Ascending aorta (tissue), 2 donors: ENCODE measurements at regions not wholly inside any gene's neighbourhood (a gene's known extent, or its start where the extent isn't known, plus 50 kb on each side); places are given as distances from the start of the nearest gene placed in this dataset.
A peak's percentile ranks its signal among the peaks of the same experiment; 100 is the strongest.
"Not testable (repeated sequence)": the region's sequence is repeated elsewhere in the genome, so short reads cannot be mapped to it uniquely, and the experiment has no call there.

ENCODE experiments used
- DNase-seq, 2 donors: peaks; one replicate each; pipeline ENCODE4 v3.0.0-alpha.2; 2019; ENCODE audit warnings: low spot score in 2 of 2
- H3K27ac ChIP-seq, 2 donors: fragments of 200-600 bp; sonication (generic); one replicate each; pipeline ENCODE4 v1.5.1; 2016 to 2017; ENCODE audit warnings: mild to moderate bottlenecking in 1 of 2
- H3K27me3 ChIP-seq: fragments of 200-600 bp; sonication (generic); one replicate; pipeline ENCODE4 v1.5.1; 2017
- H3K36me3 ChIP-seq, 2 donors: fragments of 200-600 bp; sonication (generic); one replicate each; pipeline ENCODE4 v1.5.1; 2016
- H3K4me1 ChIP-seq, 2 donors: fragments of 200-600 bp; sonication (generic); one replicate each; pipeline ENCODE4 v1.5.1; 2016 to 2017; ENCODE audit warnings: mild to moderate bottlenecking in 1 of 2
- H3K4me3 ChIP-seq, 2 donors: fragments of 200-600 bp; sonication (generic); one replicate each; pipeline ENCODE4 v1.5.1; 2016 to 2017; ENCODE audit warnings: mild to moderate bottlenecking in 1 of 2
- H3K9me3 ChIP-seq, 2 donors: fragments of 200-600 bp; sonication (generic); one replicate each; pipeline ENCODE4 v1.5.1; 2016
- CTCF ChIP-seq, 3 experiments: fragments of 200-600 bp in 2 of 3; fragments of 450-650 bp in 1 of 3; sonication (generic) in 2 of 3; IDR thresholded peaks; one replicate each; pipeline ENCODE4 v1.5.1; 2016 to 2019; ENCODE audit warnings: antibody characterized with exemption in 3 of 3, mild to moderate bottlenecking in 1 of 3, moderate library complexity in 1 of 3
- intact Hi-C: fragments of 100-400 bp; cut with DNase I; formaldehyde crosslinking; loops from one replicate; pipeline ENCODE4 v1.15.1; 2023

DNA sequence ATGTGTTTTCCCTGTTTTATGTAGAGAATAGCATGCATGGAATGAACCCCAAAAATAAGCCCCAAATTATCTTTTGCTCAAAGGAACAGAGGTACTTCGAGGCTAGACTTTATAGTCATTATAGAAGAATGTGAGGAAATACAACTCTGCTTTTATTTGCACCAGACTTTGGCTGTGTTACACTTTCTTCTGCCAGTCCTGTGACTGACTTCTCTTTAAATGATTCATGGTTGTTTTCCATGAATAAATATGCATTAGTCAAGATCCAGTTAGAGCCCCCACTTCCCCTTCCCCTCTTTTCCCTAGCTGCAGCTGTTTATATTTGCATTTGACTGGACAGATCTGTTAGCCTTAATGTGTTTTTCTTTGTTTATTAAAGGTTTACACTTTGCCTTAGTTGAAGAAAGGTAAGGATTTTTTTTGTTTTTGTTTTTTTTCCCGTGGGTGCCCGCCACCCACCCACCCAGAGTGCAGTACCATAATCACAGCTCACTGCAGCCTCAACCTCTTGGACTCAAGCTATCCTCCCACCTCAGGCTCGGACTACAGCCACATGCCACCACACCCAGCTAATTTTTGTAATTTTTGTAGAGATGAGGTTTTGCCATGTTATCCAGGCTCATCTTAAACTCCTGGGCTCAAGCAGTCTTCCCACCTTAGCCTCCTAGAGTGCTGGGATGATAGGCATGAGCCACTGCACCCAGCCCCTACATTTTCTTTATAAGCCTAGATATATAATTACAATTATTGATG, 152.6 kb downstream of the CYB561 start:
- H3K27me3 ChIP-seq = no peaks in the 10 kb centered on the region
- H3K27ac ChIP-seq = peak overlapping the region; percentile 79 to 93
- TF ChIP-seq CTCF (IDR thresholded peaks at IDR 0.05) = no peak
- peaks cover 7 to 9% of the 10 kb centered on the region in 2 donors for H3K9me3 ChIP-seq
- intact Hi-C loops = loop anchor here (2.0 to 10.0 kb wide), 4 partner anchors 13 to 429 kb away; no protein-coding TSS in a partner anchor
- H3K36me3 ChIP-seq = no peaks in the 10 kb centered on the region
- peaks cover 11 to 14% of the 10 kb centered on the region in 2 donors for H3K4me1 ChIP-seq
- H3K4me3 ChIP-seq = peak overlapping the region in 1 of 2 donors; percentile 25
- DNase-seq = no peak

GRCh38 chr17:63294776-63295175, 151.3 kb downstream of the CYB561 start:
- H3K27ac ChIP-seq = peak overlapping the region; percentile 58 to 93
- H3K9me3 ChIP-seq = peaks cover 7 to 15% of the 10 kb centered on the region in 2 donors
- no peak overlapping the region for H3K4me3 ChIP-seq
- H3K36me3 ChIP-seq = no peaks in the 10 kb centered on the region
- no peak for TF ChIP-seq CTCF (IDR thresholded peaks at IDR 0.05)
- no peaks in the 10 kb centered on the region for H3K27me3 ChIP-seq
- intact Hi-C loops = loop anchor here (2.0 to 10.0 kb wide), 4 partner anchors 14 to 430 kb away; no protein-coding TSS in a partner anchor
- DNase-seq = no peak
- H3K4me1 ChIP-seq = peaks cover 11 to 14% of the 10 kb centered on the region in 2 donors

GRCh38 chr17:63295288-63295687, 150.8 kb downstream of the CYB561 start:
- Histone ChIP-seq H3K27me3 (no peaks in the 10 kb centered on the region), H3K9me3 (peaks cover 7 to 15% of the 10 kb centered on the region in 2 donors), H3K27ac (peak overlapping the region; percentile 58 to 93), H3K4me1 (peaks cover 11 to 14% of the 10 kb centered on the region in 2 donors), H3K36me3 (no peaks in the 10 kb centered on the region), H3K4me3 (no peak overlapping the region)
- no peak for DNase-seq
- no peak for TF ChIP-seq CTCF (IDR thresholded peaks at IDR 0.05)
- intact Hi-C loops = loop anchor here (2.0 to 10.0 kb wide), 2 partner anchors 14 to 430 kb away; no protein-coding TSS in a partner anchor

DNA sequence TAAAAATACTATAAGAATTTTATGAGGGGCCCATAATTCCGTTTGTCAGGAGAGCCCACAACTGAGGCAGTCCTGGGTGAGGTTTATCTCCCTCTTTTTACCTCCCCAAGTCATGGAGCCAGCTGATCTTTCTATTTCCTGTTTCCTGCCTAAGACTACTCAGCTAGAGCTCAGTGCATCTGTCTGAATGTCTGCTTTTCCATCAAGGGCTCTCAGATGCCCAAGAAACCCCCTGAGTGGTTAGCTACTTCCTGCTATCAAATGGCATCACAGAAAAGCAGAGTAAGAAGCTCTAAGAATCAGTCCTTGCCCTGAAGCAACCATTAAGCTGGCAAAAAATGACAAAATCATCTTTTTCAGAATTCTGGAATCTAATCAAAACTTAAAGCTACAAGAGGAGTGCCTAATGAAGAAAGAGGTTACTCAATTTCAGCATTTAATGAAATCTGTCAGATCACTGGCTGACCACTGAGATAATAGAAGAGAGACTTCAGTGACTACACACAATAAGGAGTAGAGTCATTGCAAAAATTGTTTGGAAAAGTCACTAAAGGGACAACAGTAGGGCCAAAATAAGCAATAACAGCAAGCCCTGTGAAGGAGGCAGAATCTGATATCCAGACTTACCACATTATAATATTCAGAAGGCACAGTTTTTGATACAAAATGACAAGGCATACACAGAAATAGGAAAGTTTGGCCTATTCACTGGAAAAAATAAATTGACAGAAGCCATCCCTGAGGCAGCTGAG, 150.1 kb downstream of the CYB561 start:
- no peak for TF ChIP-seq CTCF (IDR thresholded peaks at IDR 0.05)
- Histone ChIP-seq H3K27ac (peak overlapping the region; percentile 58 to 93), H3K4me1 (peaks cover 11 to 14% of the 10 kb centered on the region in 2 donors), H3K9me3 (peaks cover 7 to 15% of the 10 kb centered on the region in 2 donors), H3K36me3 (no peaks in the 10 kb centered on the region), H3K27me3 (no peaks in the 10 kb centered on the region), H3K4me3 (no peak overlapping the region)
- DNase-seq = no peak
- intact Hi-C loops = loop anchor here (2.0 to 10.0 kb wide), 2 partner anchors 15 to 431 kb away; no protein-coding TSS in a partner anchor

DNA sequence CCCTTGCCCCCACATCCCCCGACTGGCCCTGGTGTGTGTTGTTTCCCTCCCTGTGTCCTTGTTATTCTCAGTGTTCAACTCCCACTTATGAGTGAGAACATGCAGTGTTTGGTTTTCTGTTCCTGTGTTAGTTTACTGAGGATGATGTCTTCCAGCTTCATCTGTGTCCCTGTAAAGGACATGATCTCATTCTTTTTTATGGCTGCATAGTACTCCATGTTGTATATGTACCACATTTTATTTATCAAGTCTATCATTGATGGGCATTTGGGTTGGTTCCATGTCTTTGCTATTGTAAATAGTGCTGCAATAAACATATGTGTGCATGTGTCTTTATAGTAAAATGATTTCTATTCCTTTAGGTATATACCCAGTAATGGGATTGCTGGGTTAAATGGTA, 147.2 kb downstream of the CYB561 start:
- H3K36me3 ChIP-seq, H3K27me3 ChIP-seq, H3K27ac ChIP-seq, H3K4me3 ChIP-seq, DNase-seq, H3K4me1 ChIP-seq: not testable (repeated sequence)
- intact Hi-C loops = loop anchor here (10.0 kb wide), 1 partner anchor 434 kb away; no protein-coding TSS in a partner anchor
- peaks cover 7 to 15% of the 10 kb centered on the region in 2 donors for H3K9me3 ChIP-seq
